IPS DF 4.7 (cell line): ENCODE measurements at regions not wholly inside any gene's neighbourhood (a gene's known extent, or its start where the extent isn't known, plus 50 kb on each side); places are given as distances from the start of the nearest gene placed in this dataset.
"Not testable (repeated sequence)": the region's sequence is repeated elsewhere in the genome, so short reads cannot be mapped to it uniquely, and the experiment has no call there.

ENCODE experiments used
- DNase-seq: peaks from one replicate; pipeline ENCODE4 v3.0.0-alpha.2; 2013; ENCODE audit warnings: low spot score; ENCODE audit errors: extremely low read depth

GRCh38 chr11:123344790-123345357 is 85.2 kb upstream of the GRAMD1B start:
- DNase-seq = no peak

GRCh38 chr11:123344188-123344587 is 85.9 kb upstream of the GRAMD1B start:
- DNase-seq = not testable (repeated sequence)

- DNase-seq = no peak
These were observed 90.9 kb upstream of the GRAMD1B start for GRCh38 chr11:123338997-123339752.

GRCh38 chr11:123338266-123338800 is 91.7 kb upstream of the GRAMD1B start:
- DNase-seq = no peak

- no peak for DNase-seq
These were observed 95.1 kb upstream of the GRAMD1B start for GRCh38 chr11:123334925-123335324.

- DNase-seq = not testable (repeated sequence)
These were observed 97.5 kb upstream of the GRAMD1B start for GRCh38 chr11:123332577-123332976.

- DNase-seq = no peak
These were observed 99.1 kb upstream of the GRAMD1B start for GRCh38 chr11:123330948-123331347.

GRCh38 chr11:123330471-123330870 is 99.6 kb upstream of the GRAMD1B start:
- no peak for DNase-seq

- DNase-seq = no peak
These were observed 100.0 kb upstream of the GRAMD1B start for GRCh38 chr11:123330071-123330470.

GRCh38 chr11:123328281-123328867 is 101.7 kb upstream of the GRAMD1B start:
- no peak for DNase-seq

GRCh38 chr11:123325533-123325932 is 104.5 kb upstream of the GRAMD1B start:
- DNase-seq = no peak

GRCh38 chr11:123323568-123323967 is 106.5 kb upstream of the GRAMD1B start:
- DNase-seq = no peak

- no peak for DNase-seq
These were observed 108.4 kb upstream of the GRAMD1B start for GRCh38 chr11:123321636-123322035.

GRCh38 chr11:123318623-123319022 is 111.4 kb upstream of the GRAMD1B start:
- no peak for DNase-seq

- not testable (repeated sequence) for DNase-seq
These were observed 111.9 kb upstream of the GRAMD1B start for GRCh38 chr11:123318132-123318531.

GRCh38 chr11:123316003-123316402 is 114.1 kb upstream of the GRAMD1B start:
- no peak for DNase-seq

GRCh38 chr11:123314972-123315371 is 115.1 kb upstream of the GRAMD1B start:
- DNase-seq = no peak

- DNase-seq = no peak
These were observed 116.8 kb upstream of the GRAMD1B start for GRCh38 chr11:123313262-123313661.

GRCh38 chr11:123308077-123308476 is 113.0 kb upstream of the CLMP start:
- DNase-seq = no peak

GRCh38 chr11:123307276-123307675 is 112.2 kb upstream of the CLMP start:
- no peak for DNase-seq

GRCh38 chr11:123306531-123306930 is 111.5 kb upstream of the CLMP start:
- DNase-seq = no peak

GRCh38 chr11:123305601-123306375 is 110.7 kb upstream of the CLMP start:
- no peak for DNase-seq
